Pancreas (tissue), 10 donors: ENCODE measurements at regions not wholly inside any gene's neighbourhood (a gene's known extent, or its start where the extent isn't known, plus 50 kb on each side); places are given as distances from the start of the nearest gene placed in this dataset.

ENCODE experiments used
- ATAC-seq, 4 donors: fragments of 200-7000 bp; cut with Tn5 transposase; one replicate each; pipeline versions ENCODE4 v1.8.0 to v1.9.1; 2020; ENCODE audit warnings: mild to moderate bottlenecking in 4 of 4, moderate library complexity in 4 of 4
- DNase-seq, 6 donors: peaks; one replicate each; pipeline ENCODE4 v3.0.0-alpha.2; 2020
- FAIRE-seq: peaks from 2 replicates; lab custom pipeline; 2012; peaks lifted over from hg19 to GRCh38; lab: Jason Lieb, UNC
- H3K27ac ChIP-seq, 4 donors: fragments of 200-600 bp; sonication (generic); 1 replicate in 3 of 4; 2 replicates in 1 of 4; pipeline versions ENCODE4 v1.5.0 to v1.8.0; 2020
- H3K27me3 ChIP-seq, 4 donors: fragments of 200-600 bp; one replicate each; pipeline ENCODE4 v1.8.0; 2021
- H3K36me3 ChIP-seq, 3 donors: fragments of 200-600 bp; sonication (generic) in 1 of 3; one replicate each; pipeline versions ENCODE4 v1.5.0 to v1.8.0; 2020 to 2021
- H3K4me1 ChIP-seq, 3 donors: fragments of 200-600 bp; one replicate each; pipeline ENCODE4 v1.8.0; 2021
- H3K4me3 ChIP-seq, 4 donors: fragments of 200-600 bp; sonication (generic) in 2 of 4; one replicate each; pipeline versions ENCODE4 v1.5.0 to v1.8.0; 2020 to 2021
- H3K9me3 ChIP-seq, 4 donors: fragments of 200-600 bp; one replicate each; pipeline ENCODE4 v1.8.0; 2021
- CTCF ChIP-seq, 4 donors: fragments of 200-600 bp; sonication (generic) in 3 of 4; IDR thresholded peaks; one replicate each; pipeline versions ENCODE4 v1.5.0 to v1.8.0; 2021; ENCODE audit warnings: antibody characterized with exemption in 4 of 4
- WGBS, 2 donors: extraction: QIAGEN DNeasy Blood & Tissue Kit; methylation state at CpG; one replicate each; pipeline ENCODE4 v1.1.7; 2013; 5-methylcytosine and 5-hydroxymethylcytosine counted together
- intact Hi-C, 3 donors: fragments of 100-400 bp; cut with DNase I; formaldehyde crosslinking; loops; one replicate each; pipeline versions ENCODE4 v1.11.1 to v1.14.2; 2022
- donor health status: healthy with polysubstance abuse.
- donor health status: DM: no; HTN: no; CAD: no; lungs with moderate emphysema.
- donor health status: DM: no; HTN: no; CAD: no.
- donor health status: control.
- donor health status: control.
- donor health status: Bipolar disorder and iron deficiency.
- donor health status: DM: yes; HTN: yes; CAD: no.
- donor health status: DM: no; HTN: no; CAD: no.
- donor health status: DM: no; HTN: no; CAD: no.
- donor health status: DM: yes; HTN: yes; CAD: no.

- ATAC-seq (no peak), FAIRE-seq (no peak), DNase-seq (no peak)
- 96 to 98% methylated on average over 3 of the region's 3 CpGs for WGBS, 2 donors
- no peak for TF ChIP-seq CTCF (IDR thresholded peaks at IDR 0.05)
- Histone ChIP-seq H3K27me3 (no peaks in the 10 kb centered on the region), H3K4me3 (no peak overlapping the region), H3K36me3 (no peaks in the 10 kb centered on the region), H3K27ac (no peak overlapping the region), H3K4me1 (peaks cover 0 to 17% (median 0%) of the 10 kb centered on the region in 3 donors), H3K9me3 (no peaks in the 10 kb centered on the region)
- intact Hi-C loops: no loop called here
These were observed 330.8 kb upstream of the CITED2 start for GRCh38 chr6:139705284-139705683.

GRCh38 chr6:139703780-139704179 lies 329.3 kb upstream of the CITED2 start:
- no peaks in the 10 kb centered on the region for H3K36me3 ChIP-seq
- intact Hi-C loops: no loop called here
- ATAC-seq: no peak
- no peaks in the 10 kb centered on the region for H3K27me3 ChIP-seq
- no peak for TF ChIP-seq CTCF (IDR thresholded peaks at IDR 0.05)
- no peak for FAIRE-seq
- no peak overlapping the region for H3K27ac ChIP-seq
- no peak overlapping the region for H3K4me3 ChIP-seq
- DNase-seq: no peak
- WGBS, 2 donors: 86 to 95% methylated on average over 1 of the region's 1 CpG
- no peaks in the 10 kb centered on the region for H3K9me3 ChIP-seq
- H3K4me1 ChIP-seq: peaks cover 0 to 15% (median 5%) of the 10 kb centered on the region in 3 donors

DNA sequence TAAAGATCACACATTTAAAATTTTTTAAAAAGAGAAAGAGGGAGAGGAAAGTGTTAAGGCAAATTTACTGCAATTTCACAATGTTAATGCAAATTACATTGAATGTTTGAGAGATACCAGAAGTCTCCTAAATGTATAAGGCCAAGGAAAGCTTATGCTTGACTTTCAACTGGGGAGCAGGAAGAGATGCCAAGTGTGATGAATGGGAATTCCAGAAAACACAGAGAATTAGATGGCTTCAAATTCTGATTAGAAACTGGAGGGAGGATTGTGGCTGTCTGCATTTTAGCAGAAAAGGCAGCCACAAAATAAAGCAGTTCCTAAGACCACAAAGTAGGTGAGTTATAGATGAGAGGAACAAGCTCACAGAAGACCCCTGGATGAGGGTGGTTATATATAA lies 328.3 kb upstream of the CITED2 start:
- TF ChIP-seq CTCF (IDR thresholded peaks at IDR 0.05): no peak
- Histone ChIP-seq H3K4me3 (no peak overlapping the region), H3K9me3 (no peaks in the 10 kb centered on the region), H3K36me3 (no peaks in the 10 kb centered on the region), H3K27ac (no peak overlapping the region), H3K4me1 (peaks cover 0 to 8% (median 5%) of the 10 kb centered on the region in 3 donors), H3K27me3 (no peaks in the 10 kb centered on the region)
- intact Hi-C loops: no loop called here
- ATAC-seq (no peak), DNase-seq (no peak), FAIRE-seq (no peak)

DNA sequence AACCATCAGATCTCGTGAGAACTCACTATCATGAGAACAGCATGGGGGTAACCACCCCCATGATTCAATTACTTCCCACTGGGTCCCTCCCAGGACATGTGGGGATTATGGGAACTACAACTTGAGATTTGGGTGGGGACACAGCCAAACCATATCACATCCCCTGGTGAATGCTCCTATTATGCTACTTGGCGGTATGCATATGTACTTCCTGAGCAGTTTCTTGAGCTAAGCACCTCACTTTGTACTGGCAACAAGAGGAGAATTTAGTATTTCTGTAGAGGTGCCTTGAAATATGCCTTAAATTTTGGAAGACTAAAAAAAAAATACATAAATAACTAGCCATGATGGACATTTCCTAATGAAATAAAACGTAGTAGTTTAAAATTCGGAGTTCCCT lies 327.2 kb upstream of the CITED2 start:
- no peak for FAIRE-seq
- 94 to 98% methylated on average over 4 of the region's 4 CpGs for WGBS, 2 donors
- H3K36me3 ChIP-seq: no peaks in the 10 kb centered on the region
- H3K9me3 ChIP-seq: no peaks in the 10 kb centered on the region
- intact Hi-C loops: no loop called here
- TF ChIP-seq CTCF (IDR thresholded peaks at IDR 0.05): no peak
- no peak overlapping the region for H3K4me3 ChIP-seq
- ATAC-seq: no peak
- H3K27me3 ChIP-seq: no peaks in the 10 kb centered on the region
- H3K27ac ChIP-seq: no peak overlapping the region
- peaks cover 0 to 8% (median 5%) of the 10 kb centered on the region in 3 donors for H3K4me1 ChIP-seq
- no peak for DNase-seq

GRCh38 chr6:139701003-139701402 lies 326.6 kb upstream of the CITED2 start:
- Histone ChIP-seq H3K27me3 (no peaks in the 10 kb centered on the region), H3K4me1 (peaks cover 0 to 8% (median 5%) of the 10 kb centered on the region in 3 donors), H3K36me3 (no peaks in the 10 kb centered on the region), H3K9me3 (no peaks in the 10 kb centered on the region), H3K4me3 (no peak overlapping the region), H3K27ac (no peak overlapping the region)
- no peak for FAIRE-seq
- ATAC-seq: no peak
- no peak for DNase-seq
- intact Hi-C loops: no loop called here
- 94 to 96% methylated on average over 1 of the region's 1 CpG for WGBS, 2 donors
- TF ChIP-seq CTCF (IDR thresholded peaks at IDR 0.05): no peak
